Globus pallidus (tissue), 1 donor: ENCODE measurements at regions not wholly inside any gene's neighbourhood (a gene's known extent, or its start where the extent isn't known, plus 50 kb on each side); places are given as distances from the start of the nearest gene placed in this dataset.
A peak's percentile ranks its signal among the peaks of the same experiment; 100 is the strongest.

Experiments
- DNase-seq: peaks from one replicate; pipeline ENCODE4 v3.0.0-alpha.2; 2015; ENCODE audit warnings: low spot score

DNA sequence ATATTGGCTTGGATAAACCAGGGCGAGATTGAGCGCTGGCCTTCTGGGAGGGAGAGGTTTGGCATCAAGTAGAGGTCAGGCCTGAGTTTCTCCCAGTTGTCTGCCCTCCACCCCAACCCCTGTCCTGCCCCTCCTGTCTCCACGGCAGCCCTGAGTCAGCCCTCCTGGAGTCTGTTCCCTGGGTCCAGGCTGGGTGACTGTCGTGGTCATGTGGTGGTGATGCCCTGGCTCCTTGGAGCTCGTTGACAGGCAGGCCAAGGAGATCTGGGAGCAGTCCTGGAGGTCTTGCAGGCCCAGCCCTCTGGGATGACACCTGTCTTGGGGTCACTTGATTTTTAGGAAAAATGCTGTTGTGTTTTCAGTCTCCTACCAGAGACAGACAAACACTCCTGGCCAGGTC is 53.6 kb upstream of the PODXL start:
- no peak for DNase-seq

DNA sequence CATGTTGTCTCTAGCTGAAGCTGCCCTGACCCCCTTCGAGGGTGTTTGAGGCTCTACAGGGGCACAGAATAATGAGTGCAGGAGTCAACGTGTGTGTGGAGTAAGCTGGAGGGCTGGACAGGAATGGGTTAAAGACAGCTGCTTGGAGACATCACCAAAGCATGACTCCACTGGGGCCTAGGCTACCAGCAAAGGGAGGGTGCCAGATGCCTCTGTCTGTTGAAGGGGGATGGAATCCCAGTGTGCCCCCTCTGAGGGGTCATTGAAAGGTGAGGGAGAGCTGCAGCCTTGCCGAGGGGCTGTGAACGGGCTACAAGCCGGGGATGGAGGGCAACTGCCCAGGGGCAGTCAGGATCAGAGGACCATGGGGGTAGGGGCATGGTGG is 51.7 kb upstream of the PODXL start:
- DNase-seq: no peak

DNA sequence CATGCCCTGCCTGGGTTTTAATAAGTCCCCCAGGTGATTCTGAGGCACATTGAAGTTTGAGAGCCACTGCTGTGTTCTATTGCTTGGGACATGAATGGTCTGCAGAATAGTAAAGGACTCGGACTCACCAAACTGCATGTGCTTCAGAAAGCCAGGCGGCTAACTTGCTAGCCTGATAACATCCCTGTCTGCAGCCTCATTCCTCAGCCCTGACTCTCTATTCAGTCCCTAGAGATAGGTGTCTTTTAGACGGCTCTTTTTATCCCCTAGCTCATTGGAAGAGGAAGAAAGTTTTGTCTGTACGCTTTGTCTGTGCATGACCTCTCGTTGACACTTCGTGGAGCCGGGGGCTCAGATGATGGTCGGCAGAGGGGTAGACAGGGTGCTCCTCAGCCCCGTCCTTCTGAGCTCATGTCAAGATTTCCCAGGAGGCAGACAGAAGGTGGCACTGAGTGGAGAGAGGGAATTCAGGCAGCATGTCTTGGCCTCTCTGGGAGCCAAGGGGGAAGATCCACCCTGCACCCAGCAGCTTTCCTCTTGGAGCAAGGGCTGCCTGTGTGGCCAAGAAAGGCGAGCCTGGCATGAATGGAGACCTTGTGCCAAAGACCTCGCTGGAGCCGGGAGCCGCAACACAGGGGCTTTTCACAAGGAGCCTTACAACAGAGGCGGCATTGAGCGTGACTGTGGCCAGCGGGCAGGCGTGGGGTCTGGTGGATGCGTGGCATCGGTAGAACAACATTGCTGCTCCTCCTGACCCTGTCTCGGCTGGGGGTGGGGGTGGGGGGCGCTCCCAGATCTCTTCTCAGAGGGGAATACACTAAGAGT is 51.1 kb upstream of the PODXL start:
- peak; percentile 82 for DNase-seq

DNA sequence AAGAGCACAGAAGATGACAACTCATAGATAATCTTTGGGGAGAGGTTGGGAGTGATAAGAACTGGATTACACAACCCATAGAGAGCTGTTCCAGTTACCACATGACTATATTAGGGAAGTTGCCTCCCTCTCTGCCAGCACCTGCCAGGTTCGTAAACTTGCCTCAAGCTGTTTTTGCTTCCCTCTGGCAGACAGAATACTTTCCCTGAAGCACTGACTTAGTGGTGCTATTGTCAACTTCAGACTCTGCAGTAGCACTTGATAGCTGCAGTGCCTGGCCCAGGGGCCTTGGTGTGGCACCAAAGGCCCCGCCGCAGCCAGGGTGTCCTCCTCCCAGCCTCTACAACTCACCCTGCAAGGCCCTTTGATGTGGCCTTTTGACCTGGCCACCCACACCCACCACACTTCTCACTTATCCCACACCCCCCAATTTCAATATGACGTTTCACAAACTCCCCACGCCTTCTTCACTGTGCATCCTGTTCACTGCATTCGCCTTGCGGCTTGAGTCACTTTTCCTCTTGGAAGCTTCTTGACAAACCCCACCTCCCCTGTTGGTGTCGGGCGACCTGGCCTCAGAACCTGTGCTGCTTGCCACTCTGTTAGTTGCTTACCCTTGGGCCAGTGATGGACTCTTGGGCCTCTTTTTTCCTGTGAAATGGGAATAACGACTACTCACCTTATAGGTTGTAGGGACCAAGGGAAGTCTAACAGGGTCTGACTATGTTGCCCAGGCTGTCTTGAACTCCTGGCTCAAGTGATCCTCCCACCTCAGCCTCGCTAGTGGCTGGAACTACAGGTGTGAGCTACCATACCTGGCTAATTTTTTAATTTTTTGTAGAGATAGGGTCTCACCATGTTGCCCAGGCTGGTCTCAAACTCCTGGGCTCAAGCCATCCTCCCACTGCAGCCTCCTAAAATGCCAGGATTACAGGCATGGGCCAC is 50.2 kb upstream of the PODXL start:
- no peak for DNase-seq
